ENCODE measurements at regions not wholly inside any gene's neighbourhood (a gene's known extent, or its start where the extent isn't known, plus 50 kb on each side); places are given as distances from the start of the nearest gene placed in this dataset.

DNA sequence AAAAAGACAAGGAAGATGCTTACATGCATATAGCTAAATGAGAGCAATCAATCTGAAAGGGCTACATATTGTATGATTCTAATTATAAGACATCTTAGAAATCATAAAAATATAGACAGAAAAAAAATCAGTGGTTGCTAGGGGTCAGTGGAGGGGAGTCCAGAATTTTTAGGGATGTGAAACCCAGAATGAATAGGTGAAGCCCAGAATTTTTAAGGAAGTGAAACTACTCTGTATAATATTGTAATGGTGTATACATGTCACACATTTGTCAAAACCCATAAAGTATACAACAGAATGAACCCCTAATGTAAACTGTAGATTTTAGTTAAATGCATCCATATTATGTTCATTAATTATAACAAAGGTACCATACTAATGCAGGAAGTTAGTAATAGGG is 713.2 kb downstream of the FLRT2 start:
- TF ChIP-seq, protein P1, sequence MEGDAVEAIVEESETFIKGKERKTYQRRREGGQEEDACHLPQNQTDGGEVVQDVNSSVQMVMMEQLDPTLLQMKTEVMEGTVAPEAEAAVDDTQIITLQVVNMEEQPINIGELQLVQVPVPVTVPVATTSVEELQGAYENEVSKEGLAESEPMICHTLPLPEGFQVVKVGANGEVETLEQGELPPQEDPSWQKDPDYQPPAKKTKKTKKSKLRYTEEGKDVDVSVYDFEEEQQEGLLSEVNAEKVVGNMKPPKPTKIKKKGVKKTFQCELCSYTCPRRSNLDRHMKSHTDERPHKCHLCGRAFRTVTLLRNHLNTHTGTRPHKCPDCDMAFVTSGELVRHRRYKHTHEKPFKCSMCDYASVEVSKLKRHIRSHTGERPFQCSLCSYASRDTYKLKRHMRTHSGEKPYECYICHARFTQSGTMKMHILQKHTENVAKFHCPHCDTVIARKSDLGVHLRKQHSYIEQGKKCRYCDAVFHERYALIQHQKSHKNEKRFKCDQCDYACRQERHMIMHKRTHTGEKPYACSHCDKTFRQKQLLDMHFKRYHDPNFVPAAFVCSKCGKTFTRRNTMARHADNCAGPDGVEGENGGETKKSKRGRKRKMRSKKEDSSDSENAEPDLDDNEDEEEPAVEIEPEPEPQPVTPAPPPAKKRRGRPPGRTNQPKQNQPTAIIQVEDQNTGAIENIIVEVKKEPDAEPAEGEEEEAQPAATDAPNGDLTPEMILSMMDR (IDR thresholded peaks at IDR 0.05): no peak
- no peak for TF ChIP-seq POLR2A (IDR thresholded peaks at IDR 0.05)

Data from thyroid gland (tissue), 4 donors.